ENCODE measurements at regions not wholly inside any gene's neighbourhood (a gene's known extent, or its start where the extent isn't known, plus 50 kb on each side); places are given as distances from the start of the nearest gene placed in this dataset.

DNA sequence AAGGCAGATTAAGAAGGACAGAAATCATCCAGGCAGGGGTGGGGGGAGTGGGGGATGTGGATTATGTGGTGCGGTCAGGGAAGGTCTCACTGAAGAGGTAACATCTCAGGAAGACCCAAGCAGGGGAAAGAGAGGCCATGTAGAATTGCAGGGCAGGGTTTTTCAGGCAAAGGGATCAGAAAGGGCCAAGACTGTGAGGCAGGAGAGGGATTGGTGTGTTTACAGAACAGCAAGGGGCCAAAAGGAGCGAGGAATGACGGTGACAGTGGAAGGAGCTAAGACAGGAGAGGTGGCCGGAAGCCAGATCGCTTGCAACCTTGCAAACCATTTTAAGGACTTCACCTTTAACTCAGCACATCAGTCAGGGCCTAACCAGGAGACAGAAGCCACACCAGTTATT lies 535.4 kb upstream of the JARID2 start:
- peaks cover 12% of the 10 kb centered on the region for H3K4me1 Mint-ChIP-seq
- no peaks in the 10 kb centered on the region for H3K36me3 Mint-ChIP-seq (ENCODE audit: low read depth)
- H3K27me3 Mint-ChIP-seq (ENCODE audit: low read depth): peaks cover 4% of the 10 kb centered on the region
- peak overlapping the region; percentile 86 for H3K27ac Mint-ChIP-seq (ENCODE audit: unreplicated experiment)
- DNase-seq (ENCODE audit: low read depth, low spot score): no peak
- no peak for TF ChIP-seq CTCF (conservative IDR thresholded peaks at IDR 0.05)
- no peak overlapping the region for H3K4me3 Mint-ChIP-seq
- H3K9me3 Mint-ChIP-seq: peaks cover 4% of the 10 kb centered on the region

DNA sequence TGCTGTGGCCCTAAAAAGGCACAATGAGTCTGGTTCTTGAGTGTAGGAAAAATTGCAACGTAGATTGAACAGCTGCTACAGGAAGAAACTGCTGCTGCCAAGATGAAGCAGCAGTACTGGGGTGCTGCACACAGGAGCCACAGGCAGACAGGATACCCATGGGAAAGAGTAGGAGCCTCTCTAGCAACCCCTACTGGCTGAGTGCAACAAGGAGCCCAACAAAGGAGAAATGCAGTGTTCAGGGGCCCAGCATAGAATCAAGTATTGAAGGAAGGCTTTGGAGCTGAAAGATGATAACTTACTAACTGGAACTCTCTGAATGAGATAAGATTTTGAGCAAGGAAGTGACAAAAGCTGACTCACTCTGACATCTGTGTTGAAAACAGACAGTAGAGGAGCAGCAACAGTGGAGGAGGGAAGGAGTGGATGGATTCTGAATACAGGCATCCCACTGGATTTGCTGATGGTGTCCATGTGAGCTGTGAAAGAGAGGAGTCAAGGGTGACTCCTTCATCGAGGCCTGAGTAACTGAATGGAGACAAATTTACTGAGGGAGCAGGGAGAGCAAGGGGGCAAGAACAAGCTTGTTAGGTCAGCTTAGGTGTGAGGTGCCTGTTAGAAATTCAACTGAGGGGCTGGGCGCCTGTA lies 534.7 kb upstream of the JARID2 start:
- Mint-ChIP-seq H3K27me3 (ENCODE audit: low read depth) (peaks cover 8% of the 10 kb centered on the region), H3K9me3 (peaks cover 4% of the 10 kb centered on the region), H3K4me1 (peaks cover 9% of the 10 kb centered on the region), H3K27ac (ENCODE audit: unreplicated experiment) (peak overlapping the region; percentile 54), H3K36me3 (ENCODE audit: low read depth) (no peaks in the 10 kb centered on the region), H3K4me3 (no peak overlapping the region)
- DNase-seq (ENCODE audit: low read depth, low spot score): no peak
- TF ChIP-seq CTCF (conservative IDR thresholded peaks at IDR 0.05): peak; percentile 51

DNA sequence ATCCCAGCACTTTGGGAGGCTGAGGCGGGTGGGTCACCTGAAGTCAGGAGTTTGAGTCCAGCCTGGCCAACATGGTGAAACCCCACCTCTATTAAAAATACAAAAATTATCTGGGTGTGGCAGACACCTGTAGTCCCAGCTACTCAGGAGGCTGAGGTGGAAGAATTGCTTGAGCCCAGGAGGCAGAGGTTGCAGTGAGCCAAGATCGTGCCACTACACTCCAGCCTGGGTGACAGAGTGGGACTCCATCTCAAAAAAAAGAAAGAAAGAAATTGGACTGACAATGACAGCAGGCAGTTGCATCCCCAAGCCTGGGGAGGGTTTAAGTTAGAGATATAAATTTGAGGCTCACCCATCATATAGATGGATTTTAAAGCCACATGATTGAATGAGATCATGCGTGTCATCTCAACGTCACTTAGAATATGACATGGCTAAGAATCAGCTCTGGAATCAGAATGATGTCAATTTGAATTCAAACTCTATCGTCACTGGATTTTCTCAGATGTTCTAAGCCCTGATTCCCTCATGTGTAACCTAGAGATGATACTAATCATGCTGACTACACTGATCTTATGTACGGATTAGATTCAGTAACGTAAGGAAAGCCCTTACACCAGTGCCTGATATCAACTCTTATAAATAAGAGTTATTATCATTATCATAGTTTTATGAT lies 534.0 kb upstream of the JARID2 start:
- peaks cover 4% of the 10 kb centered on the region for H3K9me3 Mint-ChIP-seq
- no peak for TF ChIP-seq CTCF (conservative IDR thresholded peaks at IDR 0.05)
- H3K36me3 Mint-ChIP-seq (ENCODE audit: low read depth): no peaks in the 10 kb centered on the region

DNA sequence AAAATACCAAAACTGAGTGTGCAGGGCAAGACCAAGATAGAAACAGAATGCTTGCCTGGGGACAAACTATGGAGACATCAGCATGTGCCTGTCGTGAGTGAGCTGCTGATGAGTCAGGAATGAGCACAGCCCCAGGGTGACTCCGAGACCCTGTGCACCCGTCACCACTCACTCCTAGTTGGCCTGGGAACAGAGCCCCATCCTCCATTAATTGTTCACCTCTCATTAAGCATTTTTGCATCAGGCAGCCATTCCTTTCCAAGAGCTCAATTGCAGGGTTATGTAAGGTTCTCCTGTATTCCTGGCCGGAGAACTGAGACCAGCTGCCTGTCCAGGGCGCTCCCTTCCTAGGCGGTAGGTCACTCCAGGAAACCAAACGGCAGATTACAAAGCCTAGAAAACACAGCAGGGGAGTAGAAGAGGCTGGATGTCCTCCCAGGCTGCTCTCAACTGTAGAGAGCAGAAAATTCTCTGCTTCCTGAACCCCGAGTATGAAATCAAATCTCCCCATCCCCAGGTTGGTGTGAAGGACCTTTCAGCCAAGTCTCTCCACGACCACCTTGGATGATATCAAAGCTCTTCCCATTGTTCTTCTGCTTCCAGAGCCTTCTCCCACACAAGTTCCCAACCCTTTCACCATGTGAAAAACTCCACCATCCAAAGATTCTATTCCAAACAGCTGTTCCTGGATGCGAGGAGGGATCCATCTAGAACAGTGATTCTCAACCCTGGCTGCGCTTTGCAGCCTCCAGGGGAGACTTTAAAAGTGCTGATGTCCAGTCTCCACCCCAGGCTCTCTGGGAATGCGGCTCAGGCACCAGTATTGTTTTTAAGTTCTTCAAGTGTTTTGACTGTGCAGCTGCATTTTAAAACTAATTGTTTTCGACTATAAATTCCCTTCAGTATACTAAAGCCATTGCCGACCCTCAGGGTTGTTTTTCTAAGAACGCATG lies 532.6 kb upstream of the JARID2 start:
- peaks cover 6% of the 10 kb centered on the region for H3K4me1 Mint-ChIP-seq
- H3K36me3 Mint-ChIP-seq (ENCODE audit: low read depth): no peaks in the 10 kb centered on the region
- no peak for TF ChIP-seq CTCF (conservative IDR thresholded peaks at IDR 0.05)
- H3K4me3 Mint-ChIP-seq: no peak overlapping the region
- no peak overlapping the region for H3K27ac Mint-ChIP-seq (ENCODE audit: unreplicated experiment)
- DNase-seq (ENCODE audit: low read depth, low spot score): no peak
- peaks cover 17% of the 10 kb centered on the region for H3K27me3 Mint-ChIP-seq (ENCODE audit: low read depth)
- peaks cover under 1% of the 10 kb centered on the region for H3K9me3 Mint-ChIP-seq

More for the DNA sequence above, 534.0 kb upstream of the JARID2 start:
- no peak for DNase-seq (ENCODE audit: low read depth, low spot score)
- H3K4me3 Mint-ChIP-seq: no peak overlapping the region
- no peak overlapping the region for H3K27ac Mint-ChIP-seq (ENCODE audit: unreplicated experiment)
- peaks cover 11% of the 10 kb centered on the region for H3K27me3 Mint-ChIP-seq (ENCODE audit: low read depth)
- H3K4me1 Mint-ChIP-seq: peaks cover 6% of the 10 kb centered on the region

- no peak for TF ChIP-seq CTCF (conservative IDR thresholded peaks at IDR 0.05)
- Mint-ChIP-seq H3K4me1 (peaks cover 6% of the 10 kb centered on the region), H3K27me3 (ENCODE audit: low read depth) (peaks cover 17% of the 10 kb centered on the region), H3K27ac (ENCODE audit: unreplicated experiment) (no peak overlapping the region), H3K36me3 (ENCODE audit: low read depth) (no peaks in the 10 kb centered on the region), H3K9me3 (no peaks in the 10 kb centered on the region), H3K4me3 (no peak overlapping the region)
- no peak for DNase-seq (ENCODE audit: low read depth, low spot score)
These were observed 531.8 kb upstream of the JARID2 start for GRCh38 chr6:14713966-14714631.
